ENCODE measurements at regions not wholly inside any gene's neighbourhood (a gene's known extent, or its start where the extent isn't known, plus 50 kb on each side); places are given as distances from the start of the nearest gene placed in this dataset.

DNA sequence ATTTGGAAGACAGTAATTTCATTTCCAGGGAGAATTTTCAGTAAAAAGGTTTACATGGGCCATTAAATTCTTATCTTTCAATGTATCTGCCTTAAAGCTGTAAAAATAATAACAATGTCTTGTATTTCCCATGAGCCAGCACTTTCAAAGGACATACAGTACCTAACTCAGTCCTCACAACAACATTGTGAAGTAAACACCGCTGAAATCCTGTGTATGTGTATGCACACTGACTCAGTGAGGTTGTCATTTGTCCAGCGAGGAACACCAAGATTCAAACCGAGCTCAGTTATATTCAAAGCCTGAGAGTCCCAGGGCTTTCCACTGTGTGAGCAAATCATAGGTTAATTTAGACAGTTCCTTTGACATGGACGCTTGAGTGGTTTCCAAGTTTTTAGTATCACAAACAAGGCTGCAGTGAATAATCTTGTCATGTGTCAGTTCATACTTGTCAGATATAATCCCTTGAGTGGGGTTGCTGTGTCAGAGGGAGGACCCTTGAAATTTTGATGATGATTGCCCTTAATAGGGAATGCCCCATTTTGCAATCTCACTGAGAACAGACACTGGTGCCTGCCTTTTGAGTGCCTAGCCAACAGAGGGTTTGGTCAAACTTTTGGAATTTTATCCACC lies 50.0 kb upstream of the SLC22A23 start:
- no peak for DNase-seq (ENCODE audit: low read depth in 3 of 3, low spot score in 2 of 3)
